LNCAP (cell line): ENCODE measurements at regions not wholly inside any gene's neighbourhood (a gene's known extent, or its start where the extent isn't known, plus 50 kb on each side); places are given as distances from the start of the nearest gene placed in this dataset.

Source experiments
- TF ChIP-seq, protein P1 (sequence below): fragments of 450-650 bp; IDR thresholded peaks from 2 replicates; pipeline ENCODE4 v1.5.1; 2017; ENCODE audit warnings: mild to moderate bottlenecking

GRCh38 chr2:7599462-7600258 is 682.4 kb downstream of the RNF144A start:
- TF ChIP-seq, protein P1, sequence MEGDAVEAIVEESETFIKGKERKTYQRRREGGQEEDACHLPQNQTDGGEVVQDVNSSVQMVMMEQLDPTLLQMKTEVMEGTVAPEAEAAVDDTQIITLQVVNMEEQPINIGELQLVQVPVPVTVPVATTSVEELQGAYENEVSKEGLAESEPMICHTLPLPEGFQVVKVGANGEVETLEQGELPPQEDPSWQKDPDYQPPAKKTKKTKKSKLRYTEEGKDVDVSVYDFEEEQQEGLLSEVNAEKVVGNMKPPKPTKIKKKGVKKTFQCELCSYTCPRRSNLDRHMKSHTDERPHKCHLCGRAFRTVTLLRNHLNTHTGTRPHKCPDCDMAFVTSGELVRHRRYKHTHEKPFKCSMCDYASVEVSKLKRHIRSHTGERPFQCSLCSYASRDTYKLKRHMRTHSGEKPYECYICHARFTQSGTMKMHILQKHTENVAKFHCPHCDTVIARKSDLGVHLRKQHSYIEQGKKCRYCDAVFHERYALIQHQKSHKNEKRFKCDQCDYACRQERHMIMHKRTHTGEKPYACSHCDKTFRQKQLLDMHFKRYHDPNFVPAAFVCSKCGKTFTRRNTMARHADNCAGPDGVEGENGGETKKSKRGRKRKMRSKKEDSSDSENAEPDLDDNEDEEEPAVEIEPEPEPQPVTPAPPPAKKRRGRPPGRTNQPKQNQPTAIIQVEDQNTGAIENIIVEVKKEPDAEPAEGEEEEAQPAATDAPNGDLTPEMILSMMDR = no peak

GRCh38 chr2:7601990-7602389 is 684.8 kb downstream of the RNF144A start:
- TF ChIP-seq, protein P1 = no peak

DNA sequence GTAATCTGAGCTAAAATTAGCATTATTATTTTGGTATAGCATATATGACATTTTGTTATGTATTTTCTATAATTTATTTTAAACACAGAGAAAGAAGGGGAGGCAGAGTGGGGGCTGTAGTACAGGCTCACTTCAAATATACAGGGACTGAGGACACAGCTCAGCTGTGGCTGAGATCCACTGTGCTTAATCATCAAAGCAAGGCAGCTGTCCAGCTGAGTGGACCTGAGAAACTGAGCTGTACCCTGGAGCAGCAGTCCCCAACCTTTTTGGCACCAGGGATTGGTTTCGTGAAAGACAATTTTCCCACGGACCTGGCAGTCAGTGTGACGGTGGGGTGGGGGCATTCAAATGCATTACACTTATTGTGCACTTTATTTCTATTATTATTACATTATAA is 687.2 kb downstream of the RNF144A start:
- TF ChIP-seq, protein P1 = no peak

DNA sequence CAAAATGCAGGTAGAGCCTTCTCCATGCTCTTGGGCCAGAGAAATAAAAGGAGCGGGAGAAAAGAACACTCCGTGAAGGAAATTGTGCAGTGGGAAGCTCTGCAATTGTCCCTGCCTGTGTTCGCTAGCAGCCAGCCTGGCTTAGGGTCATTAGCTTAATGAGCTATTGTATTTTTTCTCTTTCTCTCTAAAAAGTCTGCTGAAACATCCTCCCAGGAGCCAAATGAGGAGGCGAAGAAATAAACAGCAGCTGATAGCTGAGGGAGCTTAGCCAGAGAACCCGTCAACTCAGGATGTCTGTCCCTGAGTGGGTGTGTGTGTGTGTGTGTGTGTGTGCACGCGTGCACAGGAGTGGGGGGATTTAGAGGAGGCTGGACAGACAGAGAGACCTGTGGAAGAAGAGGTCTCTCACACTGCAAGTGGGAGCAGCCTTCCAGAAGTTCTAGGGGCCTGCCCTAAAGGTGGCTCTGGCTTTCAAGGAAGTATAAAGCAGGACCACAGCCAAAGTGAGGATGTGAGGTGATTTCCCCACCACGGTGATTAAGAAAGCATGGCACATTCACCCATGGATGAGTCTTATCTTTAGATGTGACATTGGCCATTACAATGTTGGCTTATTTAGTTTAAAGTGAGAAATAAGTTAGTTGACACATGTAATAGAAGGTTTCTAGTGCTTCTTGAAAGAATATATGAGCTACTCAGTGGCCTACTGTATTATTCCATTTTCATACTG is 690.4 kb downstream of the RNF144A start:
- TF ChIP-seq, protein P1 = no peak

- TF ChIP-seq, protein P1 = no peak
These were observed 692.3 kb downstream of the RNF144A start for GRCh38 chr2:7609556-7609955.

DNA sequence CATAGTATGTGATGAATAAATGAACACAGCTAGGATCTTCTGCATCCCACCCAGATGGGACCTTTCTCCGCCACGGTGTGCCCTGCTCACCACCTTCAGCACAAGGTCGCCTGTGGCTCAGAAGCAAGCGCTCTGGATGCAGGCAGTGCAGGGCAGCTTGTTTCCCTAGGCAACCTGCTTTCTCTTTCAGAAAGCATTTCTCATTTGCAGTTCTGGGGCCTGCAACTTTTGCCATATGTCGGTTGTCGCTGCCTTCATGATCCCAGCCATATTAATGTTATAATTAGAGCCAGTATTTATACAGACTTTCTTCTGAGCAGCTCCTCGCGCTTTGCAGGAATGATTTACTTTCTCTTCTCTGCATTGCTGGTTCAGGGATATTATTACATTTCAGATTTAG is 692.8 kb downstream of the RNF144A start:
- TF ChIP-seq, protein P1 = no peak

DNA sequence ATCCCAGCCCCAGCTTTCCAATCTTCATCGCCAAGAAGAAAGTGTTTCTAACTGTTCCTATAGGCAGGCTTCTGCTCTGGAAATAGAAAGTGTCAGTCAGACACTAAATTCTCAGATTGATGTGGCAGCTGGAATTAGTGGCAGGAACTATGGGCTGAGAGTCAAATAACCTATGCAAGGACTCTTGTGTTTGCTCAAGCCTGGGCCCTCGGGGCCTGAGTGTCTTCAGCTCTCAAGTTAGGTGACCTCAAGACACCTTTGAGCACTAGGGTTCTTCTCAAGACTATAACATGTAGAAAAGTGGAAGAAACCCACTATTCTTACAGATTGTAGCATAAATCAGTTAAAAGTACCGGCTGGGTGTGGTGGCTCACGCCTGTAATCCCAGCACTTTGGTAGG is 694.5 kb downstream of the RNF144A start:
- TF ChIP-seq, protein P1 = no peak
